ENCODE measurements at regions not wholly inside any gene's neighbourhood (a gene's known extent, or its start where the extent isn't known, plus 50 kb on each side); places are given as distances from the start of the nearest gene placed in this dataset.

DNA sequence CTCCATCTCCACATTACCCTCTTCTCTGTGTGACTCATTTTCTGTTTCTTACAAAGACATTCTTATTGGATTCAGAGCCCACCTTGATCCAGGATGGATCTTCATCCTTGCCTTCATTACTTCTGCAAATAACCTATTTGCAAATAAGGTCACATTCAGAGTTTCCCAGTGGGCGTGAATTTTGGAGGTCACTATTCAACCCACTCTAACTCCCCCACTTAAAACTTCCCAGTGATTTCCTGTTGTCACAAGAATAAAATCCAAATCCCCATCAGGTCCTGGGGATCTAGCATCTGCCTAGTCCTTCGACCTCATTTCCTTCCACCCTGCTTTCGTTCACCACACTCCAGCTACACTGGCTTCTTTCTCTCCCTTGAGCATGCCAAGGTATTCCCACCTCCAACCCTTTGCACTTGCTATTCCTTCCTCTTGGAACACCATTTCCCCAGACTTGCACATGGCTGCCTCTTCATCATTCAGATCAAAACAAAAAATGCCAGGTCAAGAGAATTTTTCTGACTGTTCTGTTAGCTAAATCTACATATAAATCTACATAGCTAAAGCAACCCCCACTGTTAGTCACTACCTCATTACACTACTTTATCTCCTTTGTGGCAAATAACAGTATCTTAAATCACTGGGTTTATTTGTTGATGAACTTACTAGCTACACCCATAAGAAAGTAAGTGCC is 187.2 kb downstream of the TOMM20 start:
- Histone ChIP-seq H3K4me3 (ENCODE audit: low read depth in 2 of 2, low read length in 1 of 2) (no peak overlapping the region), H3K4me2 (no peak overlapping the region), H3K36me3 (replicated peaks in 1 of 2; ENCODE audit: control insufficient read depth in 1 of 2, insufficient read depth in 2 of 2, low read length in 1 of 2) (no peaks in the 10 kb centered on the region), H2AFZ (ENCODE audit: low read depth) (no peak overlapping the region), H3K9me2 (no peaks in the 10 kb centered on the region), H3K4me1 (ENCODE audit: control insufficient read depth in 1 of 2, insufficient read depth in 2 of 2, low read depth in 1 of 2, low read length in 1 of 2) (no peaks in the 10 kb centered on the region), H3K27me3 (ENCODE audit: insufficient read depth) (no peaks in the 10 kb centered on the region), H3K9me3 (no peaks in the 10 kb centered on the region), H3K27ac (ENCODE audit: low read depth in 2 of 2, low read length in 1 of 2) (no peak overlapping the region), H3F3A (replicated peaks; ENCODE audit: insufficient read depth) (no peaks in the 10 kb centered on the region), H3K79me2 (ENCODE audit: insufficient read depth) (no peaks in the 10 kb centered on the region), H3K9ac (no peak overlapping the region), H4K20me1 (ENCODE audit: insufficient read depth) (no peaks in the 10 kb centered on the region)
- TF ChIP-seq SIN3A (IDR thresholded peaks at IDR 0.05; ENCODE audit: borderline replicate concordance, low read depth, low read length) (no peak), TAF1 (IDR thresholded peaks at IDR 0.05; ENCODE audit: borderline replicate concordance, low read depth, low read length) (no peak), EP300 (IDR thresholded peaks at IDR 0.05; ENCODE audit: borderline replicate concordance in 1 of 2, low read depth in 1 of 2, low read length in 1 of 2) (no peak), REST (IDR thresholded peaks at IDR 0.05; ENCODE audit: low read depth, low read length) (no peak), NRF1 (IDR thresholded peaks at IDR 0.05; ENCODE audit: low read depth, low read length) (no peak), MEF2A (IDR thresholded peaks at IDR 0.05; ENCODE audit: borderline replicate concordance, low read depth) (no peak), ZBTB33 (IDR thresholded peaks at IDR 0.05; ENCODE audit: borderline replicate concordance, low read depth) (no peak), SMC3 (IDR thresholded peaks at IDR 0.05; ENCODE audit: low read depth, low read length) (no peak), CHD2 (IDR thresholded peaks at IDR 0.05; ENCODE audit: low read length, partially characterized antibody) (no peak), JUND (IDR thresholded peaks at IDR 0.05) (no peak), RCOR1 (IDR thresholded peaks at IDR 0.05; ENCODE audit: low read length) (no peak), RAD21 (IDR thresholded peaks at IDR 0.05; ENCODE audit: low read length) (no peak), NFIC (IDR thresholded peaks at IDR 0.05; ENCODE audit: borderline replicate concordance) (no peak), GABPA (IDR thresholded peaks at IDR 0.05; ENCODE audit: low read depth) (no peak), RFX5 (IDR thresholded peaks at IDR 0.05; ENCODE audit: low read length) (no peak), TCF12 (IDR thresholded peaks at IDR 0.05) (no peak)
- TF ChIP-seq, protein P1, sequence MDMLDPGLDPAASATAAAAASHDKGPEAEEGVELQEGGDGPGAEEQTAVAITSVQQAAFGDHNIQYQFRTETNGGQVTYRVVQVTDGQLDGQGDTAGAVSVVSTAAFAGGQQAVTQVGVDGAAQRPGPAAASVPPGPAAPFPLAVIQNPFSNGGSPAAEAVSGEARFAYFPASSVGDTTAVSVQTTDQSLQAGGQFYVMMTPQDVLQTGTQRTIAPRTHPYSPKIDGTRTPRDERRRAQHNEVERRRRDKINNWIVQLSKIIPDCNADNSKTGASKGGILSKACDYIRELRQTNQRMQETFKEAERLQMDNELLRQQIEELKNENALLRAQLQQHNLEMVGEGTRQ (IDR thresholded peaks at IDR 0.05; ENCODE audit: borderline replicate concordance, low read depth, low read length), result no peak
- WGBS (ENCODE audit: low lambda C conversion rate), result 79% methylated on average over 3 of the region's 3 CpGs
- ChIA-PET CTCF (no interaction called here), POLR2A (no interaction called here)
- DNase-seq, result no peak

All from SK-N-SH (cell line).